ENCODE measurements at regions not wholly inside any gene's neighbourhood (a gene's known extent, or its start where the extent isn't known, plus 50 kb on each side); places are given as distances from the start of the nearest gene placed in this dataset.

DNA sequence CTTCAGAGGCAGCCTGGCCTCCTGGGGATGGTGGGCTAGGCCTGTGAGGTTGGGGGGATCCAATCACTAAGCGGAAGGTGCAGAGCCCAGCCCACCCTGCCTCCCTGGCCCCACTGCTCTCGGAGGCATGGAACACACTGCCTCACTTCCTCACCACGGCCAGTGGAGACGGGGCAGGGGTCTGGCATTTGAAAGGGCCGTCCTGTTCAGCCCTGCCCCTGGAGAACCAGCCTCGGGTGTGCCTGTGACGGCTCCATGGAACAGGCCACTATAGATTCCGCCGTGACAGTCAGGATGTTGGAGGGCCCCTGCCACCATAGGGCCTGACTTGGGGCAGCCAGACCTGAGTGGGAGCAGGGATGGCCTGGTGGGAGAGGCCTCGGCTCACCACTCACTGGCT lies 110.2 kb downstream of the DACT2 start:
- CTCF ChIA-PET (ENCODE audit: unreplicated experiment) = no interaction called here
- Histone ChIP-seq H2AFZ (ENCODE audit: low read length) (no peak overlapping the region), H4K20me1 (ENCODE audit: insufficient read depth, low read length) (no peaks in the 10 kb centered on the region; the same call in 1 of the 2 replicates), H3K4me1 (ENCODE audit: insufficient read depth, low read length, poor library complexity, severe bottlenecking) (no peaks in the 10 kb centered on the region), H3K36me3 (ENCODE audit: insufficient read depth, low read length) (no peaks in the 10 kb centered on the region), H3K9me3 (ENCODE audit: low read length) (no peaks in the 10 kb centered on the region), H3K9me2 (ENCODE audit: insufficient read depth, low read length) (no peaks in the 10 kb centered on the region), H3K79me2 (ENCODE audit: insufficient read depth, low read depth, low read length) (no peaks in the 10 kb centered on the region), H3K27ac (ENCODE audit: low read depth, low read length, poor library complexity, severe bottlenecking) (no peak overlapping the region), H3K4me2 (ENCODE audit: low read length) (no peak overlapping the region), H3K4me3 (ENCODE audit: low read depth, low read length, poor library complexity, severe bottlenecking) (no peak overlapping the region)
- DNase-seq (ENCODE audit: low spot score) = no peak
- TF ChIP-seq, protein P1, sequence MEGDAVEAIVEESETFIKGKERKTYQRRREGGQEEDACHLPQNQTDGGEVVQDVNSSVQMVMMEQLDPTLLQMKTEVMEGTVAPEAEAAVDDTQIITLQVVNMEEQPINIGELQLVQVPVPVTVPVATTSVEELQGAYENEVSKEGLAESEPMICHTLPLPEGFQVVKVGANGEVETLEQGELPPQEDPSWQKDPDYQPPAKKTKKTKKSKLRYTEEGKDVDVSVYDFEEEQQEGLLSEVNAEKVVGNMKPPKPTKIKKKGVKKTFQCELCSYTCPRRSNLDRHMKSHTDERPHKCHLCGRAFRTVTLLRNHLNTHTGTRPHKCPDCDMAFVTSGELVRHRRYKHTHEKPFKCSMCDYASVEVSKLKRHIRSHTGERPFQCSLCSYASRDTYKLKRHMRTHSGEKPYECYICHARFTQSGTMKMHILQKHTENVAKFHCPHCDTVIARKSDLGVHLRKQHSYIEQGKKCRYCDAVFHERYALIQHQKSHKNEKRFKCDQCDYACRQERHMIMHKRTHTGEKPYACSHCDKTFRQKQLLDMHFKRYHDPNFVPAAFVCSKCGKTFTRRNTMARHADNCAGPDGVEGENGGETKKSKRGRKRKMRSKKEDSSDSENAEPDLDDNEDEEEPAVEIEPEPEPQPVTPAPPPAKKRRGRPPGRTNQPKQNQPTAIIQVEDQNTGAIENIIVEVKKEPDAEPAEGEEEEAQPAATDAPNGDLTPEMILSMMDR (conservative IDR thresholded peaks at IDR 0.05; ENCODE audit: low read length) = no peak
- TF ChIP-seq EZH2phosphoT487 (IDR thresholded peaks at IDR 0.05; ENCODE audit: borderline replicate concordance, low read depth, low read length) = no peak
- BruUV-seq (replicated peaks) = no TSS peak
- POLR2A ChIA-PET = no interaction called here
- intact Hi-C loops (cut with micrococcal nuclease; ENCODE audit: unreplicated experiment) = no loop called here

DNA sequence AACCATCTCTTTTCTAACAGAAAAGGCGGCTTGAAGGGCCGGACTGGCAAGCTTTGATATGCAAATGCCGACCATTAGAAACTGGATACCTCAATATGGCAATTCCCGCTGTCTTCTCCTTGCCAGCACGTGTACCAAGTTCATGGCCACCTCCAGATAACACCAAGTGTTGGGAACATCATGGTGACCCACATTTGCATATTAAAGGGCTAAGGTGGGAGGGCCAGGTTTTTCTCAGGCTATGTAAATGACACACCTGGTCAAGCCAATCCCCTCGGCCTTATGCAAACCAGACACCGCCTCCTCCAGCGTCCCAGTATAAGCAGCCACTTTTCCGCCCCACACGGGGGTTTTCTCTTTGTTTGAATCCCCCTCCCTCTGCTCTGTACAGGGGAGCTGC lies 110.7 kb downstream of the DACT2 start:
- intact Hi-C loops (cut with micrococcal nuclease; ENCODE audit: unreplicated experiment) = no loop called here

DNA sequence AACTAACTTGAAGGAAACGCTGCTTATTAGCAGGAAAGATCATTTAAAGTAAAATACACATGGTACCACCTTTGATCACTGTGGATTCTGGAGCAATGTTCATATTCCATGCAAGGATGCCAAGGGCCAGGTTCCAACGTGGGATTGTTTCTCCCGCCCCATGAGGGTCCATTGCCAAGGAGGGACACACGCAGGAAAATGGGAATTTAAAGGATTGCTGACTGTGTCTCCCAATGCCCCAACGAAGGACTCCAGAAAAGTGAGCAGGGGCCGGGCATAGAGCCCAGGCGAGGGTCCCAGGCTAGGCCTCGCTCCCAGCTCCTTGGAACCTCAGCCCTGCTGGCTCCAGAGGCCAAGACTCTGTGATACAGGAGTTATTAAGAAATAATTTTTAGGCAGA lies 111.2 kb downstream of the DACT2 start:
- no peaks in the 10 kb centered on the region; the same call in 1 of the 2 replicates for H4K20me1 ChIP-seq (ENCODE audit: insufficient read depth, low read length)

More for the DNA sequence above, 110.7 kb downstream of the DACT2 start:
- no peak overlapping the region for H3K27ac ChIP-seq (ENCODE audit: low read depth, low read length, poor library complexity, severe bottlenecking)
- no peaks in the 10 kb centered on the region for H3K79me2 ChIP-seq (ENCODE audit: insufficient read depth, low read depth, low read length)
- H4K20me1 ChIP-seq (ENCODE audit: insufficient read depth, low read length) = no peaks in the 10 kb centered on the region; the same call in 1 of the 2 replicates
- no peaks in the 10 kb centered on the region for H3K36me3 ChIP-seq (ENCODE audit: insufficient read depth, low read length)
- no TSS peak for BruUV-seq (replicated peaks)
- TF ChIP-seq EZH2phosphoT487 (IDR thresholded peaks at IDR 0.05; ENCODE audit: borderline replicate concordance, low read depth, low read length) = no peak
- TF ChIP-seq, protein P1 (conservative IDR thresholded peaks at IDR 0.05; ENCODE audit: low read length) = no peak
- H3K9me2 ChIP-seq (ENCODE audit: insufficient read depth, low read length) = no peaks in the 10 kb centered on the region
- no peak overlapping the region for H3K4me2 ChIP-seq (ENCODE audit: low read length)
- CTCF ChIA-PET (ENCODE audit: unreplicated experiment) = no interaction called here
- H3K9me3 ChIP-seq (ENCODE audit: low read length) = no peaks in the 10 kb centered on the region
- no peak for DNase-seq (ENCODE audit: low spot score)
- no peaks in the 10 kb centered on the region for H3K4me1 ChIP-seq (ENCODE audit: insufficient read depth, low read length, poor library complexity, severe bottlenecking)
- POLR2A ChIA-PET = no interaction called here
- H3K4me3 ChIP-seq (ENCODE audit: low read depth, low read length, poor library complexity, severe bottlenecking) = no peak overlapping the region
- H2AFZ ChIP-seq (ENCODE audit: low read length) = no peak overlapping the region

More for the DNA sequence above, 111.2 kb downstream of the DACT2 start:
- CTCF ChIA-PET (ENCODE audit: unreplicated experiment) = no interaction called here
- intact Hi-C loops (cut with micrococcal nuclease; ENCODE audit: unreplicated experiment) = no loop called here
- H2AFZ ChIP-seq (ENCODE audit: low read length) = no peak overlapping the region
- H3K4me3 ChIP-seq (ENCODE audit: low read depth, low read length, poor library complexity, severe bottlenecking) = no peak overlapping the region
- no peaks in the 10 kb centered on the region for H3K9me3 ChIP-seq (ENCODE audit: low read length)
- DNase-seq (ENCODE audit: low spot score) = no peak
- H3K4me1 ChIP-seq (ENCODE audit: insufficient read depth, low read length, poor library complexity, severe bottlenecking) = no peaks in the 10 kb centered on the region
- H3K4me2 ChIP-seq (ENCODE audit: low read length) = no peak overlapping the region
- H3K79me2 ChIP-seq (ENCODE audit: insufficient read depth, low read depth, low read length) = no peaks in the 10 kb centered on the region
- no peaks in the 10 kb centered on the region for H3K36me3 ChIP-seq (ENCODE audit: insufficient read depth, low read length)
- BruUV-seq (replicated peaks) = no TSS peak
- POLR2A ChIA-PET = no interaction called here
- H3K27ac ChIP-seq (ENCODE audit: low read depth, low read length, poor library complexity, severe bottlenecking) = no peak overlapping the region
- H3K9me2 ChIP-seq (ENCODE audit: insufficient read depth, low read length) = no peaks in the 10 kb centered on the region
- TF ChIP-seq EZH2phosphoT487 (IDR thresholded peaks at IDR 0.05; ENCODE audit: borderline replicate concordance, low read depth, low read length) = no peak
- TF ChIP-seq, protein P1 (conservative IDR thresholded peaks at IDR 0.05; ENCODE audit: low read length) = no peak
